Neural cell (in vitro differentiated cells): ENCODE measurements at regions not wholly inside any gene's neighbourhood (a gene's known extent, or its start where the extent isn't known, plus 50 kb on each side); places are given as distances from the start of the nearest gene placed in this dataset.

Experiments
- H2AFZ ChIP-seq: fragments of 200-600, 300-800 bp; sonication (generic), shearing (Covaris generic); 2 replicates; pipeline ENCODE4 v1.6.0; 2014; ENCODE audit warnings: low read depth, mild to moderate bottlenecking, antibody characterized with exemption, low read length, moderate library complexity
- H3F3A ChIP-seq: fragments of 200-600 bp; shearing (Covaris generic); 2 replicates; pipeline ENCODE4 v1.6.1; 2016; ENCODE audit warnings: mild to moderate bottlenecking, moderate library complexity, mixed read lengths, antibody characterized with exemption, low read length; ENCODE audit not compliant: insufficient read depth, poor library complexity, severe bottlenecking
- H3K27ac ChIP-seq: fragments of 200-600, 300-800 bp; sonication (generic), shearing (Covaris generic); 2 replicates; pipeline ENCODE4 v1.5.1; 2014; ENCODE audit warnings: mild to moderate bottlenecking, low read length, moderate library complexity
- H3K27me3 ChIP-seq: fragments of 300-800, 200-600 bp; sonication (generic), shearing (Covaris generic); 2 replicates; pipeline ENCODE4 v1.6.0; 2014; ENCODE audit warnings: mild to moderate bottlenecking, low read depth, low read length, moderate library complexity; ENCODE audit not compliant: insufficient read depth
- H3K36me3 ChIP-seq: fragments of 300-800, 200-600 bp; sonication (generic), shearing (Covaris generic); 2 replicates; pipeline ENCODE4 v1.5.1; 2014; ENCODE audit warnings: mild to moderate bottlenecking, antibody characterized with exemption, low read length, moderate library complexity; ENCODE audit not compliant: insufficient read depth
- H3K4me2 ChIP-seq: fragments of 300-800, 200-600 bp; sonication (generic), shearing (Covaris generic); 2 replicates; pipeline ENCODE4 v1.6.0; 2014; ENCODE audit warnings: mild to moderate bottlenecking, low read length
- H3K4me3 ChIP-seq: fragments of 300-800, 200-600 bp; sonication (generic), shearing (Covaris generic); 2 replicates; pipeline ENCODE4 v1.5.1; 2014; ENCODE audit warnings: mild to moderate bottlenecking, low read length, moderate library complexity
- H3K79me2 ChIP-seq: fragments of 200-600 bp; shearing (Covaris generic); replicated peaks from 2 replicates; pipeline ENCODE4 v1.6.0; 2014; ENCODE audit warnings: mild to moderate bottlenecking, low read length, moderate library complexity; ENCODE audit not compliant: insufficient read depth
- H3K9ac ChIP-seq: fragments of 300-800, 200-600 bp; sonication (generic), shearing (Covaris generic); 2 replicates; pipeline ENCODE4 v1.6.1; 2016; ENCODE audit warnings: mild to moderate bottlenecking, low read length, mixed read lengths
- H3K9me2 ChIP-seq: fragments of 200-600 bp; shearing (Covaris generic); 2 replicates; pipeline ENCODE4 v1.6.1; 2016; ENCODE audit warnings: mild to moderate bottlenecking, low read length, mixed read lengths; ENCODE audit not compliant: insufficient read depth
- H3K9me3 ChIP-seq: fragments of 200-600, 300-800 bp; sonication (generic), shearing (Covaris generic); 2 replicates; pipeline ENCODE4 v1.6.1; 2016; ENCODE audit warnings: mild to moderate bottlenecking, mixed run types, low read length, moderate library complexity, mixed read lengths
- H4K20me1 ChIP-seq: fragments of 200-600 bp; shearing (Covaris generic); 2 replicates; pipeline ENCODE4 v1.6.1; 2016; ENCODE audit warnings: mild to moderate bottlenecking, mixed run types; ENCODE audit not compliant: insufficient read depth
- CTCF ChIP-seq: fragments of 450-650 bp; IDR thresholded peaks from 2 replicates; pipeline ENCODE4 v1.5.1; 2014; ENCODE audit warnings: antibody characterized with exemption, mild to moderate bottlenecking, moderate library complexity; ENCODE audit not compliant: poor library complexity, severe bottlenecking
- EP300 ChIP-seq: fragments of 450-650 bp; conservative IDR thresholded peaks from 2 replicates; pipeline ENCODE4 v1.6.1; 2014; ENCODE audit warnings: antibody characterized with exemption, mild to moderate bottlenecking, moderate library complexity; ENCODE audit not compliant: poor library complexity, severe bottlenecking
- EZH2 ChIP-seq: fragments of 200-600, 300-800 bp; shearing (Covaris generic), sonication (generic); IDR thresholded peaks from 2 replicates; pipeline ENCODE4 v1.6.1; 2014; ENCODE audit warnings: antibody characterized with exemption, low read length, borderline replicate concordance, mild to moderate bottlenecking; ENCODE audit not compliant: insufficient read depth, poor library complexity, severe bottlenecking
- MXI1 ChIP-seq: fragments of 450-650 bp; conservative IDR thresholded peaks from 2 replicates; pipeline ENCODE4 v1.6.1; 2014; ENCODE audit warnings: antibody characterized with exemption, mild to moderate bottlenecking; ENCODE audit not compliant: poor library complexity, severe bottlenecking
- POLR2AphosphoS5 ChIP-seq: IDR thresholded peaks from 2 replicates; pipeline ENCODE4 v1.6.1; 2012
- RAD21 ChIP-seq: fragments of 450-650 bp; conservative IDR thresholded peaks from 2 replicates; pipeline ENCODE4 v1.6.1; 2014; ENCODE audit warnings: antibody characterized with exemption, mild to moderate bottlenecking, moderate library complexity
- REST ChIP-seq: IDR thresholded peaks from 2 replicates; pipeline ENCODE4 v1.6.1; 2012; ENCODE audit warnings: borderline replicate concordance
- SMC3 ChIP-seq: fragments of 450-650 bp; conservative IDR thresholded peaks from 2 replicates; pipeline ENCODE4 v1.6.1; 2014; ENCODE audit warnings: antibody characterized with exemption, mild to moderate bottlenecking, moderate library complexity; ENCODE audit not compliant: poor library complexity
- TAF1 ChIP-seq: IDR thresholded peaks from 2 replicates; pipeline ENCODE4 v1.6.1; 2012; ENCODE audit warnings: low read depth

GRCh38 chr2:18435426-18436037 is 124.9 kb downstream of the RDH14 start:
- no peak overlapping the region for H2AFZ ChIP-seq
- no peak overlapping the region for H3K4me2 ChIP-seq
- H3K36me3 ChIP-seq, result no peaks in the 10 kb centered on the region
- no peak overlapping the region for H3K27ac ChIP-seq
- no peak overlapping the region for H3K9ac ChIP-seq
- H3K9me3 ChIP-seq, result no peaks in the 10 kb centered on the region
- H3K27me3 ChIP-seq, result no peaks in the 10 kb centered on the region
- no peaks in the 10 kb centered on the region for H3K79me2 ChIP-seq
- no peaks in the 10 kb centered on the region for H3F3A ChIP-seq
- H3K4me3 ChIP-seq, result no peak overlapping the region
- no peaks in the 10 kb centered on the region for H3K9me2 ChIP-seq
- H4K20me1 ChIP-seq, result no peaks in the 10 kb centered on the region
- TF ChIP-seq EZH2 (no peak), CTCF (peak; percentile 63), TAF1 (no peak), REST (no peak), SMC3 (peak; percentile 62), EP300 (no peak), MXI1 (no peak), POLR2AphosphoS5 (no peak), RAD21 (peak; percentile 63)

DNA sequence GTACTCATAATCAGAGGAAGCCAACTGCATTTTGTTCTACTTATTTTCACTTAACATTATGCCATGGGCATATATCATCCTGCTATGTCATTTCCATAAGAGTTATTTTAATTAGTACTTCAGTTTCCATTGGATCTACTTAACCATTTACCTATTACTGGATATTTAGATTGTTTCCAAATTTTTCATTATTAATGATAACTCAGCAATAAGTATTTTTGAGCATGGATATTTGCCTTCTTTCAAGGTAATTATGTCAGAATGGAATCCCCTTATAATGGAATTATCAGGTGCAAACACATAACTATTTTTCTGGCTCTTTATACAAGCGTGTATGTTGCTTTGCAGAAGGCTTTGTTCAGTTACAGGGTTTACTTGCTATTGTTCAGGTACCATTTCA is 126.6 kb downstream of the RDH14 start:
- Histone ChIP-seq H3K9ac (no peak overlapping the region), H3K9me3 (no peaks in the 10 kb centered on the region), H3K36me3 (no peaks in the 10 kb centered on the region), H3K27ac (no peak overlapping the region), H4K20me1 (no peaks in the 10 kb centered on the region), H3K4me3 (no peak overlapping the region), H3K79me2 (no peaks in the 10 kb centered on the region), H3K4me2 (no peak overlapping the region), H3K27me3 (no peaks in the 10 kb centered on the region), H3K9me2 (no peaks in the 10 kb centered on the region), H3F3A (no peaks in the 10 kb centered on the region), H2AFZ (no peak overlapping the region)
- TF ChIP-seq EZH2 (no peak), EP300 (no peak), SMC3 (no peak), MXI1 (no peak), REST (no peak), TAF1 (no peak), CTCF (no peak), RAD21 (no peak), POLR2AphosphoS5 (no peak)
